GM12878 (cell line): ENCODE measurements at regions not wholly inside any gene's neighbourhood (a gene's known extent, or its start where the extent isn't known, plus 50 kb on each side); places are given as distances from the start of the nearest gene placed in this dataset.

Experiments used
- ATAC-seq: fragments of 200-7000 bp; cut with Tn5 transposase; 3 replicates; pipeline ENCODE4 v1.9.1; 2020; ENCODE audit warnings: mild to moderate bottlenecking, moderate library complexity
- BruUV-seq: library from RNA; stranded (reverse); fragments of 400-500 nt; replicated peaks from 2 replicates; lab custom pipeline; 2021; lab: Mats Ljungman, UMichigan
- CTCF ChIA-PET: fragments of 300-600 bp; sonication (Branson Sonifier 250); formaldehyde crosslinking; extraction: SDS; loops from one replicate; lab custom pipeline; 2021; ENCODE audit warnings: inconsistent platforms; lab: Yijun Ruan, JAX
- POLR2A ChIA-PET: fragments of 350-600 bp; formaldehyde crosslinking; extraction: SDS; loops from one replicate; lab custom pipeline; 2021; ENCODE audit warnings: inconsistent platforms; lab: Charles Lee
- RAD21 ChIA-PET: fragments of 300-600 bp; sonication (Branson Sonifier 250); formaldehyde crosslinking; loops from one replicate; lab custom pipeline; 2023; ENCODE audit warnings: antibody characterized with exemption; ENCODE audit not compliant: unreplicated experiment; lab: Charles Lee
- SMC1A ChIA-PET: fragments of 300-600 bp; sonication (Branson Sonifier 250); formaldehyde crosslinking; loops from one replicate; lab custom pipeline; 2023; ENCODE audit not compliant: unreplicated experiment, uncharacterized antibody; lab: Charles Lee
- DNase-seq: peaks from one replicate; pipeline ENCODE4 v3.0.0-alpha.2; 2011; ENCODE audit warnings: low read depth, low spot score
- FAIRE-seq: peaks from 3 replicates; lab custom pipeline; 2011; peaks lifted over from hg19 to GRCh38; lab: Jason Lieb, UNC
- H2AFZ ChIP-seq: 2 replicates; pipeline ENCODE4 v1.6.0; 2011; ENCODE audit warnings: low read depth, low read length, control low read depth; ENCODE audit not compliant: control insufficient read depth
- H3K27ac ChIP-seq: 2 replicates; pipeline ENCODE4 v1.5.1; 2011; ENCODE audit warnings: control low read depth; ENCODE audit not compliant: control insufficient read depth, insufficient read depth
- H3K27me3 ChIP-seq, 2 experiments: replicated peaks in 1 of 2; 2 replicates each; pipeline versions ENCODE4 v1.6.0 to v1.6.1; 2011; ENCODE audit warnings: low read length in 1 of 2; ENCODE audit not compliant: control insufficient read depth in 2 of 2, insufficient read depth in 2 of 2
- H3K36me3 ChIP-seq, 2 experiments: 2 replicates each; pipeline ENCODE4 v1.5.1; 2011; ENCODE audit warnings: low read length in 1 of 2; ENCODE audit not compliant: control insufficient read depth in 2 of 2, insufficient read depth in 2 of 2
- H3K4me1 ChIP-seq: 2 replicates; pipeline ENCODE4 v1.6.1; 2011; ENCODE audit warnings: mild to moderate bottlenecking, low read length, moderate library complexity, mixed read lengths; ENCODE audit not compliant: control insufficient read depth, insufficient read depth
- H3K4me2 ChIP-seq: 2 replicates; pipeline ENCODE4 v1.6.0; 2011; ENCODE audit warnings: control low read depth; ENCODE audit not compliant: control insufficient read depth, insufficient read depth
- H3K4me3 ChIP-seq: fragments of 200-600 bp; sonication (generic); 2 replicates; pipeline ENCODE4 v1.5.1; 2016
- H3K79me2 ChIP-seq: 2 replicates; pipeline ENCODE4 v1.6.0; 2011; ENCODE audit warnings: low read length; ENCODE audit not compliant: control insufficient read depth, insufficient read depth
- H3K9ac ChIP-seq: 2 replicates; pipeline ENCODE4 v1.8.0; 2011; ENCODE audit warnings: low read length, control low read depth, mixed read lengths; ENCODE audit not compliant: control insufficient read depth, insufficient read depth
- H3K9me3 ChIP-seq: replicated peaks from 3 replicates; pipeline ENCODE4 v1.5.1; 2011; ENCODE audit warnings: mild to moderate bottlenecking, low read length; ENCODE audit not compliant: control insufficient read depth, insufficient read depth
- H4K20me1 ChIP-seq: 2 replicates; pipeline ENCODE4 v1.6.0; 2011; ENCODE audit not compliant: control insufficient read depth, insufficient read depth
- CEBPZ ChIP-seq: fragments of 150-350 bp; IDR thresholded peaks from 2 replicates; pipeline ENCODE4 v1.6.1; 2016; ENCODE audit warnings: low read depth, low read length
- KLF5 ChIP-seq: fragments of 450-650 bp; IDR thresholded peaks from 2 replicates; pipeline ENCODE4 v1.6.1; 2014; ENCODE audit warnings: mild to moderate bottlenecking; ENCODE audit not compliant: partially characterized antibody
- NR2F1 ChIP-seq: fragments of 450-650 bp; conservative IDR thresholded peaks from 2 replicates; pipeline ENCODE4 v1.6.1; 2017; ENCODE audit warnings: mild to moderate bottlenecking
- PML ChIP-seq: IDR thresholded peaks from 2 replicates; pipeline ENCODE4 v1.6.1; 2012; ENCODE audit warnings: low read length, inconsistent platforms
- RUNX3 ChIP-seq: IDR thresholded peaks from 2 replicates; pipeline ENCODE4 v1.6.1; 2012; ENCODE audit warnings: low read length, inconsistent platforms
- SIN3A ChIP-seq: IDR thresholded peaks from 2 replicates; pipeline ENCODE4 v1.6.1; 2012; ENCODE audit warnings: low read depth, low read length, improper control_type of control experiment
- STAT3 ChIP-seq: IDR thresholded peaks from 2 replicates; pipeline ENCODE4 v1.6.1; 2011; ENCODE audit warnings: low read depth, low read length, improper control_type of control experiment
- ZNF622 ChIP-seq: fragments of 450-650 bp; IDR thresholded peaks from 2 replicates; pipeline ENCODE4 v1.6.1; 2017; ENCODE audit warnings: mild to moderate bottlenecking, inconsistent platforms
- WGBS: methylation state at CpG from one replicate; pipeline ENCODE4 v1.1.6; 2016; ENCODE audit warnings: low lambda C conversion rate; ENCODE audit not compliant: insufficient replicate concordance, insufficient coverage; ENCODE audit errors: missing lambda C conversion rate; 5-methylcytosine and 5-hydroxymethylcytosine counted together
- in situ Hi-C: fragments of 300-500 bp; cut with MboI; formaldehyde crosslinking; loops from 9 replicates; pipeline ENCODE4 v1.14.3; 2018; ENCODE audit warnings: mixed read lengths
- intact Hi-C: fragments of 100-400 bp; cut with micrococcal nuclease; formaldehyde crosslinking; loops from one replicate; pipeline ENCODE4 v1.14.2; 2022; ENCODE audit not compliant: unreplicated experiment
- TF ChIP-seq, protein P1 (sequence below): fragments of 450-650 bp; IDR thresholded peaks from 2 replicates; pipeline ENCODE4 v1.6.1; 2017; ENCODE audit warnings: low read depth, mild to moderate bottlenecking, moderate library complexity
- TF ChIP-seq, protein P2 (sequence below): IDR thresholded peaks from 2 replicates; pipeline ENCODE4 v1.6.1; 2011; ENCODE audit warnings: low read depth, low read length, improper control_type of control experiment, borderline replicate concordance

- Histone ChIP-seq H4K20me1 (no peaks in the 10 kb centered on the region), H3K4me3 (no peak overlapping the region), H3K27ac (no peak overlapping the region), H3K9me3 (no peaks in the 10 kb centered on the region)
- SMC1A ChIA-PET, result interaction anchor here (2.1 kb wide), 1 partner anchor 11 kb away, joined by 7 read pairs; no protein-coding TSS in a partner anchor
- TF ChIP-seq PML, result no peak
- TF ChIP-seq RUNX3, result no peak
- no peak for TF ChIP-seq CEBPZ
- TF ChIP-seq SIN3A, result no peak
- TF ChIP-seq, protein P1, sequence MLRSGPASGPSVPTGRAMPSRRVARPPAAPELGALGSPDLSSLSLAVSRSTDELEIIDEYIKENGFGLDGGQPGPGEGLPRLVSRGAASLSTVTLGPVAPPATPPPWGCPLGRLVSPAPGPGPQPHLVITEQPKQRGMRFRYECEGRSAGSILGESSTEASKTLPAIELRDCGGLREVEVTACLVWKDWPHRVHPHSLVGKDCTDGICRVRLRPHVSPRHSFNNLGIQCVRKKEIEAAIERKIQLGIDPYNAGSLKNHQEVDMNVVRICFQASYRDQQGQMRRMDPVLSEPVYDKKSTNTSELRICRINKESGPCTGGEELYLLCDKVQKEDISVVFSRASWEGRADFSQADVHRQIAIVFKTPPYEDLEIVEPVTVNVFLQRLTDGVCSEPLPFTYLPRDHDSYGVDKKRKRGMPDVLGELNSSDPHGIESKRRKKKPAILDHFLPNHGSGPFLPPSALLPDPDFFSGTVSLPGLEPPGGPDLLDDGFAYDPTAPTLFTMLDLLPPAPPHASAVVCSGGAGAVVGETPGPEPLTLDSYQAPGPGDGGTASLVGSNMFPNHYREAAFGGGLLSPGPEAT, result no peak
- TF ChIP-seq, protein P2, sequence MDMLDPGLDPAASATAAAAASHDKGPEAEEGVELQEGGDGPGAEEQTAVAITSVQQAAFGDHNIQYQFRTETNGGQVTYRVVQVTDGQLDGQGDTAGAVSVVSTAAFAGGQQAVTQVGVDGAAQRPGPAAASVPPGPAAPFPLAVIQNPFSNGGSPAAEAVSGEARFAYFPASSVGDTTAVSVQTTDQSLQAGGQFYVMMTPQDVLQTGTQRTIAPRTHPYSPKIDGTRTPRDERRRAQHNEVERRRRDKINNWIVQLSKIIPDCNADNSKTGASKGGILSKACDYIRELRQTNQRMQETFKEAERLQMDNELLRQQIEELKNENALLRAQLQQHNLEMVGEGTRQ, result no peak
- TF ChIP-seq STAT3, result no peak
- TF ChIP-seq KLF5, result no peak
- TF ChIP-seq NR2F1, result no peak
- no peak for TF ChIP-seq ZNF622
- TF ChIP-seq, all 136 proteins: peak for 0
- DNase-seq (no peak), ATAC-seq (no peak), FAIRE-seq (no peak)
- H3K79me2 ChIP-seq, result no peaks in the 10 kb centered on the region
- 0% methylated on average over 2 of the region's 2 CpGs for WGBS
- H2AFZ ChIP-seq, result no peak overlapping the region
- BruUV-seq, result no TSS peak
- in situ Hi-C loops (no loop called here), intact Hi-C loops (no loop called here)
- ChIA-PET CTCF (interaction anchor here (1.5 kb wide), 1 partner anchor 11 kb away, joined by 5 read pairs; no protein-coding TSS in a partner anchor), RAD21 (no interaction called here), POLR2A (no interaction called here)
- no peak overlapping the region for H3K9ac ChIP-seq
- H3K4me2 ChIP-seq, result no peak overlapping the region
- no peaks in the 10 kb centered on the region for H3K27me3 ChIP-seq
- no peaks in the 10 kb centered on the region for H3K4me1 ChIP-seq
- no peaks in the 10 kb centered on the region for H3K36me3 ChIP-seq
Measured at GRCh38 chr5:98076501-98076900, 697.0 kb upstream of the RGMB start.
